Stimulated activated CD8-positive, alpha-beta memory T cell treated with anti-CD3 and anti-CD28 coated beads, Interleukin-7, amount 100 ng/mL, for 48 hours (primary cell): ENCODE measurements at regions not wholly inside any gene's neighbourhood (a gene's known extent, or its start where the extent isn't known, plus 50 kb on each side); places are given as distances from the start of the nearest gene placed in this dataset.

Experiments used
- DNase-seq, 2 donors: peaks; one replicate each; pipeline ENCODE4 v3.0.0-alpha.2; 2020; ENCODE audit warnings: low read depth in 1 of 2; ENCODE audit errors: extremely low read depth in 1 of 2

DNA sequence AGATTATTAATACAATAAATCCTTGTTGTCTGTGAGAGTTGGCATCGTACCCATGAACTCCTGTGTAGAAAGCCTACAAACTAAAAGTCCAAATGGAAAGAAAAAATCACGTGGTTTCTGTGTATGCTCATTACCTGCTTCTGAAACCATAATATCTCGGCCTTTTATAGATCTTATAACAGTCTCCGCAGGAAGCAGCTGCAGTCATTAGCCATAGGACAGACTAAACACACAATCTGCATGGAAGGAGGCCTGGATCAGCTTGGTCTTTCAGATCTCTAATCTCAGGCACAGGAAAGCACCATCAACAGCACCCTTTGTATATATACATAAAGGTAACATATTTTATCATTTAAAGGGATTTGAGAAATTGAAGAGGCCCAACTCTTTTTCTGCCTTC, 508.9 kb upstream of the TCF4 start:
- no peak for DNase-seq

DNA sequence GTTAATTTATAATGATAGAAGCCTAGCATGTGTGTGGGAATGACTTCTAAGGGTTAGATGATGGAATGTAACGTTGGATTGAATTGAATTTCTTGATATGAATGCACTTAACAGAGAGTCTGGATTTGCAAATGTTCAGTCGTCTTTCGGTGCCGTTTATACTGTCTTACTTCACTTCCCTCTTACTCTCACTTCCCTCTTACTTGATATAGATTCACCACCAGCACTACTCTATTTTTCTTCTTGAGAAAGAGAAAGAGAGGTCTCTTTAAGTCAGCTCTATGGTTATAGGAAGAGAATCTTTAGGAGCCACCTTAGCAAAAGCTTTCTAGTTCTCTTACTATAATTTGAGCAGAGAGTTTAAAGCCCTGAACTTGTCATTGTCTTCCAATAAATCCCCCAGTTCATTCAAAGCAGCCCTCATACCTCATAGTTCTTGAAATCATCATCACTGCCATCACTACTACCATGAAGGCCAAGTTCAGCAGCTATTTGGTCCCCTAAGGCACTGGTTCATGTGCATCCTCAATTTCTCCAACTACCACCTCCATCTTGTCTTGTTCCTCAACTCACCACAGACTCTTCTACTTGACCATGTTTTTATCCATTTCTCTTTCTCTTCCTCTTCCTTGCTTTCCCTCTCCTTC, 501.7 kb upstream of the TCF4 start:
- DNase-seq, result no peak

DNA sequence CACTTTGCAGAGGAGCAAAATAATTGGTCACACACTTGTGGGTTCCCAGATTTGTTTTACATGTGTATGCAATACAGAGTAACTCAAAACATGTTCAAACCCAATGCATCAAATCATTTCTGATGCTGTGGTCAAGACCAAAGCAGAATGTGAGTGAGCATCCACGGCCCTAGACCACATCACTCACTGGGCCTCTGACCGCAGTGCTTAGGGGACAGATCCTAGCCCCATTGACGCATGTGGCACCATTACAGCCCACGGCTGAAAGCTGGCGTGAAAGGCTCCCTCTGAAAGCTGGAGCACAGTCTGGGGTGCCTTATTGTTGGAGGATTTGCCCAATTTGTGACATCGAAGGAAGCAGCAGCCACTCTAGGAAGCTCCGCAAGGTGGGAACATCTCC, 498.8 kb upstream of the TCF4 start:
- DNase-seq, result no peak

DNA sequence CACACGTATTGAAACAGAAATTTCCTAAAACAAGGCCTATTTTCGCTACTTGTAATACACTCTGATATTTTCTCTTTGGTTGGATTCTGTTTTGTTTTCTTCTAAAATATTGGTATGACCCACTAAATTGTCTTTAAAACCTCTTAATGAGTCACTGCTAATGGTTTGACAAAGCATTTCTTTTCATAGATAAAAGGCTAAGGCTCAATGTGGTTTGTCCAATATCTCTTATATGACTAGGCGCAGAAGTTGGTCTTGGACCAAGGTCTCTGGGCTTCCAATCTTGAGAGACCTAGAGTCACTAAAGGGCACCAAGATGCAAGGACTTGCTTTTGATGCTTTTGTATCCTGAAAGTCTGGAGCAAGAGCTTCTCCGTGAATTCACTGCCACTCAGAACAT, 498.2 kb upstream of the TCF4 start:
- no peak for DNase-seq

DNA sequence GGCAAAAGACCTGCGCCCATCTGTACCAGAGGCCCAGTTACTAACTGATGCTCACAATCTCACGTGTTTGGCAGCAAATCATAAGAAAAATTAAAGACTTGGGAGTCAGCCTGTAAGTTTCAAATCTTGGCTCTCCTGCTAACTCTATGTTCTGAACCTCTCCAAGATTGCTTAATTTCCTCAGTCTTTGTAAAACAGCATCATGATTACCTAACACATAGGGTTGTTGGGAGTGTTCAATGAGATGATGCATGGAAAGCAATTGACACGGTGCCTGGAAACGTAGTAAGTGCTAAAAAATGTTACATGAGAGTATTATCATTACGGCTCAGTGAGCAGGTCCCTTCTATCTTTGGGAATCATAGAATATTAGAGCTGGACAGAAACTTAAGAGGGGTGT, 497.6 kb upstream of the TCF4 start:
- no peak for DNase-seq

DNA sequence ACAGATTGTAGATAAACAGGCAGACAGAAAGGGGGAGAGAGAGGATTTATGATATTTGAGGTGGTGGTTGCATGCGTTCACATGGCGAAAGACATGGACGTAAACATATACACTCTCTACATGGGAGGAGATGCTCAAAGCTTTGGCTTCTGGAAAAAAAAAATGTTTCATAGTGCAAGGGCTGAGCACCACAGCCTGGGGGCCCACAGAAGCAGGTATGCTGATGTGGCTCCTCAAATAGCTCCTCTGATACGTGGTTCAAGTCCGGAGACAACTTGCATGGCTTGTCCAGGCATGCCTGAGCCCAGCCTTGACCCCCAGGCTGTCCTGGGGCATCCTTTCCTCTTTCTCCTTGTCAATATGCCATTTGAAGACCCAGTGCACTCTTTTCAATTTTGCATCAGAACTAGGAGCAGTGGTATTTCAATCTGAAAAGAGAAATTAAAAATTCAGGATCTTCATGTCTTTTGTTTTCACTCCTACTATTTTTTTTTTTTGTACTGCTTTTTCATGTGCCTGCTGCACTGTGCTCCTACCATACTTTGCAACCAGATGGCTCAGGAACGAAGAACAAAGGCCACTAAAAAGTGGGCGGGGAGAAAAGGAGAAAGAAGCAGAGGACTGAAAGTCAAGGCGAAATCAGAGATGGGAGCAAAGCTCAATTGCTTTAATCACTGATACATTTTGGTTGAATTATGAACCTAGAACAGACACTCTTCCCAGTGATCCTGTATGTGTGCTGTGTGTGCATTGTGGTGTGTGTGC, 495.7 kb upstream of the TCF4 start:
- DNase-seq, result no peak

DNA sequence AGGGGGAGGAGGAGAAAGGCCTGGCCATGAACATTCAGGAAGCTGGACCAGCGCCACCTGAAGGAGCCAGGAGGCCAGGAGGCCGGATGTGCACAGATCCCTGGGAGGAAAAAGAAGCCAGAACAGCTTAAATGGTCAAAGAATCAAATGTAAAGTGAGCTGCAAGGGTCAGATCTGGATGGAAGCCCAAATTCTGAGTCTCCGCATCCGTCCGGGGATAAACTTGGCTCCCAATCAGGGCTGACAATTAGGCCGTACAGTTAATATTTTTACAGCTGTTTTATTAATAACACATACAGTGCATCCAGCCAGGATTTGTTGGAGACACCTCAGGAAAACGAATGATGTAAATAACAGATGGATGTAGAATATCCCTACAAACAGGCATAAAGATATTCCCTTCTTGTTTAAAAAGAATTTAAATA, 495.1 kb upstream of the TCF4 start:
- no peak for DNase-seq

DNA sequence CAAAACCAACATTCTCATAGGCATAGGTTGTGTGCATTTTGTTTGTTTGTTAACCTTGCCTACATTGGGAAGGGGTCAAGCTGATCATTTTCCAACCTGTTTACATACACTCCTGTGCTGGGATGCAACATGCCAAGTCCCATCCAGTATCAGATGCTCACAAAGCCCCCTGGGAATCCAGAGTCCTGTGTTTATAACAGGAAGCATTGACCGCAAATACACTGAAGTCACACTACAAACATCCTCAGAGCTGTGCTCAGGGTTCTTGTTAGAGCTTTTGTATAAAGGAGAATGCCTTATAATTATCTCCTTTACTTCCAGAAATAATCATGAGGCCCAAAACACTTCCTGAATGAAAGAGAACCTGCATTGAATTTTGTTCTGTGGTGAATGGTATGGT, 488.7 kb upstream of the TCF4 start:
- DNase-seq, result no peak

DNA sequence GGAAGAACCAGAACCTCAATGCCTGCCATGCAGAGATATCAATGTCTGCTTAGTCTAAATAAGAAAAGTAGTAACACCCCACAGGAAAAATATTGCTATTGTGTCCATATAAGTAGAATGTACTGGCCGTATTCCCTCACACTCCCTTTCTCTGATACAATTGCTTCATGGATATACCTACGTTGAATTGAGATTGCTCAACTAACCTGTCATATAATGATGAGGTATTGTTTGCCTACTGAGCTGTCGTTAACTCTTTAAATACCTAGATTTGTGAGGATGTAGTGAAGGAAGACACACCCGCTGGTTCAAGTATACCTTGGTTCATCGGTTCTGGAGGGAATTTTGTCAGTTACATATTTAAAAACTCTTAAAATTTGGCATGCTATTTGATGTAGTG, 480.7 kb upstream of the TCF4 start:
- no peak for DNase-seq

DNA sequence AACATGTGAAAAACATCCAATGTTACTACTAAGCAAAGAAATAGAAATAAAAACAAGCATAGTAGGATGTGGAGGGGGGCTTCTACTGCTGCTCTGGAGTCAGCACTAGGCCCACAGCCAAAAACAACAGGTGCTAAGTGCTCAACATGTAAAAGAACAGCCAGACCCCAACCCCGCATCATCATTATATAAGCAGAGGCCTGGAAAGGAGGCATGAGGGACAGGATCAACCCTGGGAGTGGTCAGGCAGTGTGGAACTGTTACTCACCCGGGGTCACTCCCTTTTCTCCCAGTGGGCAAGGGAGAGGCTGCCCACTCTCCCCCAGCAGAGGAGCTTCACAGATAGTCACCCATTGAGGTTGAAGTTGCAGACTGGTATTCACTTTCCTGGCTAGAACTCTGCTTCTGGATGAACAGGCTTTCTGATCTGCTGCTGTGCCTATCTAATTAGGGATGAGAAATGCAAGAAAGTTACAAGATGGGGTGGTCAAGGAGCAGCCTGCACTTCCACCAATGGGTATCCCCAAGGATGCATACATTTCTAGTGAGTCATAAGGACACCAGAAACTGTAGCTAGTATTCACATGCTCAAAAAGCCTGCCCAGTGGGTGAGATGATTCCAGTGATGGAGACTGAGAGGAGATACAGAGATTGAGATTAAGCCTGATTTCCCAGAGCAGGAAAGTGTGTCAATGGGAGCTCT, 480.1 kb upstream of the TCF4 start:
- no peak for DNase-seq

DNA sequence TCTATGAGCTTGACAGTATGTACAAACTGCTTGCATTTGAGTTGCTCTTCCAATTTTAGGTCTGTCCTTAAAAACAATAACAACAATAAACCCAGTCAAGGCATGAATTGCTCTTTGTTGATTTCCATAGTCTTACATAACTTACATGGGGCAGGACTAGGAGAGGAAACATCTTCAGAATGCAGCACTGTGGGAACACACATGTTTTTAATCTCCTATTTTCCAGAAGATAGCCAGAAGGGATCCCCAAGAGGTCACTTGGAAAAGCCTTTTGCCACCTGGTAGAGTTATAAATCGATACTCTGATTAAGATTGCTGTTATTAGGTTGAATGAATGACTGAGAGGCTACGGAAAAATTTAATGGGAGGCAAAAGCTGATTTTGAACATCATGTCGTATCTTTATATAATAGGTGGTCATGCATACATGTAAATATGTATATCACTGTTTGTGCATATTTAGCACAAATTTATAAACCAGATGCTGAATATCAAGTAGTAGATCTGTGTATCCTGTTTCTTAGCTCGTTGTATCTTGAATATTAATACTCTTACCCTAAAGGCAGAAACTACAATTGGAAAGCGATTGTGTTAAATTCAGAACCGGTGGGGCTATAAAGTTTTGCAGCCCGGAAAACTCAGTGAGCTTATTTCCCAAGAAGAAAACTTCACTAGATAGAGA, 479.4 kb upstream of the TCF4 start:
- no peak for DNase-seq

DNA sequence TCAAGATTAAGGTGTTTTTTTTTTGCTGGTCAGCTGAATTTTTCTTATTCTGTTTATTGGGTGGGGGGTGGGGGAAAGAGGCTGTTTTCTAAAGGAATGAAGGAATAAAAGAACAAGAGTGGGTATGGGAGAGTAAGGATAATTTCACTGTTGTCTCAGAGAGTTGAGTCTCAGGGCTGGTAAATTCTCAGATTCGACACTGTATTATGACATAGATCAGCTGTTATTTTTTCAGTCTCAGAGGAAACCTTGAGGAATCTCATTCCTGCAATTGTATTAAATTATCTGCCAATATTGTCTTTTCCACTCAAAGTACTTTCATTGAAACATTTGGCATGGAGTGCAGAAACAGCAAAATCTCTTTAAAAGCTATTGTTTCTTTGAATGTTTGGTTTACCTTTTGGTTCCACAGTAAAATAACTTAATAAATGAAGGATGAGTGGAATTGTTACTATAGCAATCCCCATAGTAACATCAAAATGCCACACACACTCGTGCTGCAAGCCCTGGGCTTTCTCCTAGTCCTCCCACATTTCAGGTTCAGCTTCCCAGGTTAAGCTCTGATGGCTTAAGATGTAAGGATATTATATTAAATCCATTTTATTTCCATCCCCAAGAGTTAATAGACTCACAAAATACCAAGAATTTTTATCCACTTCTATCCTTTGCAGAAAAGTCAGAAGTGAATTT, 478.7 kb upstream of the TCF4 start:
- no peak for DNase-seq

DNA sequence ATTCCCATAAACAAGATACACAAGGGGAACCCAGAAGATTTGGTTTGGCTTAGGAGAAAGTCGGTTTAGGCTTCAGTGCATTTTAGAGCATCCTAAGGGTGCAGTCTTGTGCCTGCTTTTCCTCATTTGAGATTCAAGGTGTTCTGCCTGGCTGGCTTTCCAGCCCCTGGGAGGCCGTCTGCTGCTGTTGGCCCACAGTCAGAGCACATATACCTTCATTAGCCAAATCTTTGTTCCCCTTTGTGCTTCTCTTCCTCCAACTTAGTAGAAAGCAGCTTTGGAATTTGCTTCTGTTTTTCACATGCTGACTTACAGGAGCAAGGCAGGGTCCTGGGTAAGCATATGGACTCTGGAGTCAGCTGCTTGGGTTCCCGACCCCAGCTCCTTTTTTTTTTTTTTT, 477.1 kb upstream of the TCF4 start:
- no peak for DNase-seq

DNA sequence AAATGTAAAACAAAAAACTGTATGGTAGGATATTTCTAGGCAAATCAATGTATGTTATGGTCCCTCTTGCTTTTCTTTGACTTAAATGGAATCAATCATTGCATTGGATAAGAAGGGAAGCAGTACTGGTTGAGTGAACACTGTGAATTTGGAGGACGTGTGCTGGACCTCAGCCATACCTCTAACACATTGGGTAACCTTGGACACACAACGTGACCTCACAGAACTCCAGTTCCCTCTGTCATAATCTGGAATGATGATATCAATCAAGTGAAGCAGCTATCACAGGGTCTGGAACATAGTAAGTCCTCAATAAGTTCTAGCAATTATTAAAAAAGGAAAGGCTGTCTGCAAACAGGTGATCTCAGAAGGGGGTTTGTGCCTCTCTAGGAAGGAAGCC, 474.9 kb upstream of the TCF4 start:
- no peak for DNase-seq

DNA sequence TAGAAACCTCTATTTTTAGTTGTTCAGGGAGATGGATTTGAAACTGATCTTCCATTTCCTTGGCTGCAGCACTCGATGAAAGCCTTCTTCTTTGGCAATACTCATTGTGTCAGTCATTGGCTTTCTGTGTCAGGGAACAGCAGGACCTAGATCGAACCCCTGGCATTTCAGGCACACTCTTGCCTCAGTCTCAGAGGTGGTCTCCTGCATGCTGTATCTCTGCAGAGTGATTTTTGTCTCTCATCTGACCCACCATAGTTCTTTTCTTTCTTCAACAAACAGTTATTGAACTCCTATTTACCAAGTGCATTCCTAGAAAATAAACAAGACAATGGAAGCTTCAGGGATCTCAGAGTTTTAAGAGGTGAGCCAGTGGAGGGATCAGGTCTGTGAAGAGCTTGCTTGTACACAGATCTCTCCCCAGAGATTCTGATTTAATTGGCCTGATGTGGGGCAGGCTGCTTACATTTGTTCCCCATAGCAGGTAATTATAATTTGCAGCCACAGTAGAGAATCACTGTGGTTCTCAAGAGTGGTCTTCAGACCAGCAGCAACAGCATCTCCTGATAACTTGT, 473.1 kb upstream of the TCF4 start:
- DNase-seq, result no peak

DNA sequence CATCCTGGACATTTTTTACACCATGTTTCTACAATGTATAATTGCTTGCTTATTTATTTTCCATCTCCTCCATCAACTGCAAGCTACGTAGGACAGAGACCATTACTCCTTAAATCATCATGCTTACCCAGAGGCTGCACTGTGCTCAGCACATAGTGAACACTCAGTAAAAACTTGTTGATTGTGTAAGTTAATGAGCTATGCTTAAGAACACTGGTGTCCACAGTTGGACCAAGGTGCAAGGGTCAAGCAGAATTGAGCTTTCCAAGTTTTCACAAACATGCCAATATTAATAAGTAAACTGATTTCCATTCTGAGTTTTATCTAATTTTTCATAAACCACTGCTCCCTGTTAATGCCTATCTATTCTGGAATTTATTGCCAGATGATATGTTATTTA, 464.2 kb upstream of the TCF4 start:
- DNase-seq, result no peak

DNA sequence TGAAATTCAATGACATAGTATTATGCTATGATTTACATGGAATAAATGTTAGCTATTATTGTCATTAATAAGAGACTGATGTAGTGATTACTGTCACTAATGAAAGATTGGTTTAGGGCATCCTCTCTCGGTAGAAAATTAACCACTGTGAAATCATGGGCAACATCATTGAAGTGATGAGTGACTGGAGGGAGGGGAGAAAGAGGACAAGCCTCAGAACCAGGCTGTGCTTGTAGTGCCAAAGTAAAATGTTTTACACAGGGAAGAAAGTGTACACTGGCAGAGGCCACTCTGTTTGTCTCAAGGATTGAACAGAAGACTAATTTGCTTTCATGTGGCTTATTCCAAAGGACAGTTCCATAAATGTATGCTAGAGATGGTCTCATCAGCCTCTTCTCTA, 456.2 kb upstream of the TCF4 start:
- DNase-seq, result no peak

DNA sequence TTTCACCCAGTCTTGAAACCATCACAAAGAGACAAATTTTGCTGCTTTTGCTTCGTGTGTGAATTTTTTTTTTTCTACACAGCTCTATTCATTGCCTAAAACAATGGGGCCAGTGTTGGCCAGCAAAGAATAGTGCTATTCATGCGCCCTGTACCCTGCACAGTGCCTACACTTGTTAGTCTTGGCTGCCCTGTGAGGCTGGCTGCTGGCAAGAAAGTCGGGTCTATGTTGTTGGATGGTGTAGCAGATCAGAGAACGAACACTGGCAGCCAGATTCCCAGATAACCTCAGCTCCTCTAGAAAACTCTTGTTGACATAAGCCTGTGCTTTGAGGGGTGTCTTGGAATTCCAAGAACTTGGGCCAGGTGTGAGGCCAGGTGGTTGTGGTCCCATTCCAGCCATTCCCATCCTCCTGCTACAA, 455.7 kb upstream of the TCF4 start:
- no peak for DNase-seq

DNA sequence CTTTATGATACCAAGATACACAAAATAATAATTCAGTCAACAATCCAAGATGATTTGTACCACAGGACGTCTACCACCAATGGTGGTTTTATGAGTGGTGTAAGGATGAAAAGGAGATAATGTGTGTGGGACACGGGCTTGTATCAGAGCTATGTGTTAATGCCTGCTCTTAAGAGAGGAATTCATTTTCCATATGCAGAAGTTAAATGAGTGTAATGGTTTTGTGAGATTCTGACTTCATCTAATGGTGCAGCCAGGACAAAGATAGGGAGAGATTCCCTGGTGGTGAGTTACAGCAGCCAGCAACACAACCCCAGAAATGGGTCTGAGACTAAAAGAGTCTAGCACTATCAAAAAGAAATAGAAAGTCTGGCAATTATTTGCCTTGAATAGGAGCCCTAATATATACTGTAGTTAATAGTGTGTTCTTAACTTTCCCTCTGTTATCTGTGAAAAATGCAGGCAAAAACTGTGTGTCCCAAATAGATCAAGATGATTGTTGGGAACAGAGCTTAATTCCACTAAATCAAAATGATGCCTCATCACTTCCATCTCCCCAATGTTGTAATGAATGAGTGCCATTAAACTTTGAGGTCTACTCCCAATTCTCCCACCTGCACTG, 455.0 kb upstream of the TCF4 start:
- no peak for DNase-seq
